Neutrophil (primary cell): ENCODE measurements at regions not wholly inside any gene's neighbourhood (a gene's known extent, or its start where the extent isn't known, plus 50 kb on each side); places are given as distances from the start of the nearest gene placed in this dataset.
A peak's percentile ranks its signal among the peaks of the same experiment; 100 is the strongest.

Source experiments
- H3K27ac ChIP-seq: fragments of 200-600 bp; sonication (generic); 2 replicates; pipeline ENCODE4 v1.5.1; 2016; ENCODE audit warnings: mild to moderate bottlenecking, moderate library complexity
- H3K27me3 ChIP-seq: fragments of 200-600 bp; sonication (generic); 2 replicates; pipeline ENCODE4 v1.6.0; 2016; ENCODE audit warnings: mild to moderate bottlenecking
- H3K36me3 ChIP-seq: fragments of 200-600 bp; sonication (generic); 2 replicates; pipeline ENCODE4 v1.5.1; 2017
- H3K4me1 ChIP-seq, 2 experiments: fragments of 200-600 bp in 1 of 2; sonication (generic) in 1 of 2; 1 replicate in 1 of 2; 2 replicates in 1 of 2; pipeline versions ENCODE4 v1.5.1 to v1.6.1; 2013 to 2016; ENCODE audit warnings: low read depth in 1 of 2, low read length in 1 of 2, mild to moderate bottlenecking in 1 of 2, moderate library complexity in 1 of 2; ENCODE audit not compliant: control insufficient read depth in 1 of 2, insufficient read depth in 1 of 2
- H3K4me3 ChIP-seq, 2 experiments: fragments of 200-600 bp in 1 of 2; sonication (generic) in 1 of 2; 1 replicate in 1 of 2; 2 replicates in 1 of 2; pipeline ENCODE4 v1.5.1; 2013 to 2016; ENCODE audit warnings: low read depth in 1 of 2, low read length in 1 of 2, mild to moderate bottlenecking in 1 of 2, moderate library complexity in 1 of 2
- H3K9me3 ChIP-seq: fragments of 200-600 bp; sonication (generic); 2 replicates; pipeline ENCODE4 v1.5.1; 2016
- TF ChIP-seq, protein P1 (sequence below): fragments of 200-600 bp; sonication (generic); IDR thresholded peaks from 2 replicates; pipeline ENCODE4 v1.5.1; 2016; ENCODE audit warnings: antibody characterized with exemption

DNA sequence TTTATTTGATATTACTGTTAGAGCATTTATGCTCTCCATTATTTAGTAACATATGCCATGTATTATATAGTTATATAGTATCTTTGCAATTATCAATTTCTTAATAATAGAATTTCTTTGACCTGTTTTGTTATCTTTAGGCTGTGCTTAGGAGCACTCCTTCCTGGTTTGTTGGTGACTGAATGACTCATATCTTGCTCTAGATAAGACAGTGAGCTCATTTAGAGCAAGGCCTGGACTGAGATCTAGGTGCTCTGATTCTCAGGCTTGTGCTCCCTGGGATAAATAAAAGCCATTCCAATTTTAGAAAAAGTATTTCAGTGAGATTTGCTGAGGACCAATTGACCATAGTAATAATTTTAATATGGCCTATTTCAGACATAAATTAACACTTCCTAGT, 951.2 kb downstream of the FLRT2 start:
- no peaks in the 10 kb centered on the region for H3K27me3 ChIP-seq
- no peak overlapping the region for H3K27ac ChIP-seq
- TF ChIP-seq, protein P1, sequence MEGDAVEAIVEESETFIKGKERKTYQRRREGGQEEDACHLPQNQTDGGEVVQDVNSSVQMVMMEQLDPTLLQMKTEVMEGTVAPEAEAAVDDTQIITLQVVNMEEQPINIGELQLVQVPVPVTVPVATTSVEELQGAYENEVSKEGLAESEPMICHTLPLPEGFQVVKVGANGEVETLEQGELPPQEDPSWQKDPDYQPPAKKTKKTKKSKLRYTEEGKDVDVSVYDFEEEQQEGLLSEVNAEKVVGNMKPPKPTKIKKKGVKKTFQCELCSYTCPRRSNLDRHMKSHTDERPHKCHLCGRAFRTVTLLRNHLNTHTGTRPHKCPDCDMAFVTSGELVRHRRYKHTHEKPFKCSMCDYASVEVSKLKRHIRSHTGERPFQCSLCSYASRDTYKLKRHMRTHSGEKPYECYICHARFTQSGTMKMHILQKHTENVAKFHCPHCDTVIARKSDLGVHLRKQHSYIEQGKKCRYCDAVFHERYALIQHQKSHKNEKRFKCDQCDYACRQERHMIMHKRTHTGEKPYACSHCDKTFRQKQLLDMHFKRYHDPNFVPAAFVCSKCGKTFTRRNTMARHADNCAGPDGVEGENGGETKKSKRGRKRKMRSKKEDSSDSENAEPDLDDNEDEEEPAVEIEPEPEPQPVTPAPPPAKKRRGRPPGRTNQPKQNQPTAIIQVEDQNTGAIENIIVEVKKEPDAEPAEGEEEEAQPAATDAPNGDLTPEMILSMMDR: no peak
- H3K36me3 ChIP-seq: no peaks in the 10 kb centered on the region
- no peaks in the 10 kb centered on the region for H3K9me3 ChIP-seq
- H3K4me3 ChIP-seq: no peak overlapping the region
- no peaks in the 10 kb centered on the region for H3K4me1 ChIP-seq

DNA sequence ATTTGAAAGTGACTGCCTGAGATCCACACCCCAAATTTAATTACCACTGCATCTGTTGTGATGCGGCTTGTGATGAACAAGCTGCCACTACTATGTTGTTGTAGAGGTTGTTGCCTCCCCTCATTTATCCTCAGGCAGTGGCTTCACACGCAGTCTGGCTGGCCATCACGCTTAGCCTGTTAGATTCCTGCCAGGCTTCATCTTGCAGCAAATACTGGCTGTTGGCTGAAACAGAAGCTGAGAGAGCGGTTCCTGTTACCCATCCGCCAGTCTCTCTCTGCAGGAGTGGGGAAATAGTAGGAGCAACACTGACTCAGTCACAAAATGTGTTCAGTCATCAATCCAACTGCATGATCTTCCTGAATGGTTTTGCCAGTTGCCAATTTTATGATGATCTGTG, 934.4 kb downstream of the FLRT2 start:
- TF ChIP-seq, protein P1: no peak

DNA sequence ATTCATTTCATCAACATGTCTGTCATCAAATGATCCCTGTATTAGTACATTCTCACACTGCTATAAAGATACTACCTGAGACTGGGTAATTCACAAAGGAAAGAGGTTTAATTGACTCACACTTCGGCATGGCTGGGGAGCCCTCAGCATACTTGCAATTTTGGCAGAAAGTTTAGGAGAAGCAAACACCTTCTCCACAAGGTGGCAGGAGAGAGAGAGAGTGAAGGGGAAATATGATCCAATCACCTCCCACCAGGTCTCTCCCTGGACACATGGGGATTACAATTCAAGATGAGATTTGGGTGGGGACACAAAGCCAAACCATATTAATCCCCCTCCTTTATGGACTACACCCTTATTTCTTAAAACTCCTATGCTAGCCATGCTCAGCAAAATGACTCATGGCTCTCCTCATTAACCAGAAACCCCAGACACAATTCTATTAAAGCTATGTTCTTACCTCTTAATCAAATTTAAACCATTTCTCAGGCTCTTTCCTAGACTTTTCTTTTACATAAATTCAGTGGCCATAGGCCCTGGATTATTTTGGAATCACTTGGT, 932.3 kb downstream of the FLRT2 start:
- H3K4me3 ChIP-seq: no peak overlapping the region
- peaks cover 5 to 10% of the 10 kb centered on the region in 2 experiments for H3K4me1 ChIP-seq
- no peaks in the 10 kb centered on the region for H3K27me3 ChIP-seq
- H3K27ac ChIP-seq: no peak overlapping the region
- TF ChIP-seq, protein P1: no peak
- no peaks in the 10 kb centered on the region for H3K36me3 ChIP-seq
- H3K9me3 ChIP-seq: no peaks in the 10 kb centered on the region

More for the DNA sequence above, 934.4 kb downstream of the FLRT2 start:
- Histone ChIP-seq H3K36me3 (no peaks in the 10 kb centered on the region), H3K4me3 (peak overlapping the region in 1 of 2 experiments; percentile 5), H3K9me3 (no peaks in the 10 kb centered on the region), H3K27me3 (no peaks in the 10 kb centered on the region), H3K27ac (peak overlapping the region; percentile 65), H3K4me1 (peaks cover 5 to 10% of the 10 kb centered on the region in 2 experiments)

DNA sequence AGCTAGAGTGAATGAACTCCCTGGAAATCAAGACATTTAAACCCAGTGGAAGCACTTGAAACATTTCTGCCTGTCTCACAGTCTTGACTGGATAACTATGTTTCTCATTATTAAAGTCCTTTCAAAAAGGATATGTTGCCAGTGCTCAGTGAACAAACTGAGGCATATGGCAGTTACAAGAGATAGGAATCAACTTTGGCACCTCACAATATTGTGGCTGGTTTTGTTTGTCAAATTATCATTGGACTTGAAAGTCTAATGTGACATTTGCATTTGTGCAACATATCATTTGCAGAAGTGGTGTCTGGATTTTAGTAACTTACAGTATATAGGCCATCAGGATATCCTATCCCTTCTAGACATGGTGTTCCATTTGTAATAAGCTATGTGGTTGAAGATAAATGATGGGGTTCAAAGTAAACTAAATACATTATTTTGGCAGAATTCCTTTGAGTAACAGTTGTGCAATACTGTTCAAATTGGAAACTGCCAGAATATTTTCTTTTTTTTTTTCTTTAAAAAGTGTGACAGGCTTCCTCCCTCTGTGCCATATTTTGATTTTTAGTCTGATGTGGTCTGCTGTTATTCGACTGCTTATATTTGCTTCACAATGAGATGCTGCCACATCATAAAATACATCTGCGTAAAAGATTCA, 927.7 kb downstream of the FLRT2 start:
- Histone ChIP-seq H3K4me3 (no peak overlapping the region), H3K27me3 (no peaks in the 10 kb centered on the region), H3K4me1 (no peaks in the 10 kb centered on the region), H3K36me3 (no peaks in the 10 kb centered on the region), H3K9me3 (no peaks in the 10 kb centered on the region), H3K27ac (no peak overlapping the region)
- TF ChIP-seq, protein P1: no peak

DNA sequence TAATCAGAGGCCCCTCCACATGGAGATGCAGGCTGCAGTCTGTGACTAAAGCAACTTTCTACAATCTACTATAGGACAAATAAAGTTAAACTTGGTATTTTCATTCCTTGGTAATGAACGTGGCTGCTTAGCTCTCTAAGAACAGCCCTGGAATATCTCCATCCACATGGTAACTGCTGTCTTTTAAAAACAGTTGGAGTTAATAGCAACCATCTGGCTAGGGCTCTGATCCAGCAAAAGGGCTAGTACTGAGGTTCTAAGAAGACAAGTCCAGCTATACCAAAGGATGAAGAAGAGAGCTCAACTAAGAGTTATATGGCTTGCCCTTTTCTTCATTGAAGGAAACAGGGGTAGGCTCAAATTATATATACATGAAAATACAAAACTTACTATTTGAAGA, 920.1 kb downstream of the FLRT2 start:
- no peaks in the 10 kb centered on the region for H3K4me1 ChIP-seq
- no peaks in the 10 kb centered on the region for H3K27me3 ChIP-seq
- TF ChIP-seq, protein P1: no peak
- H3K27ac ChIP-seq: no peak overlapping the region
- H3K4me3 ChIP-seq: no peak overlapping the region
- H3K36me3 ChIP-seq: no peaks in the 10 kb centered on the region
- no peaks in the 10 kb centered on the region for H3K9me3 ChIP-seq
